ENCODE measurements at regions not wholly inside any gene's neighbourhood (a gene's known extent, or its start where the extent isn't known, plus 50 kb on each side); places are given as distances from the start of the nearest gene placed in this dataset.
"Not testable (repeated sequence)": the region's sequence is repeated elsewhere in the genome, so short reads cannot be mapped to it uniquely, and the experiment has no call there.

- Mint-ChIP-seq H3K4me1 (no peaks in the 10 kb centered on the region), H3K9me3 (no peaks in the 10 kb centered on the region), H3K36me3 (no peaks in the 10 kb centered on the region), H3K27me3 (peaks cover 14 to 32% of the 10 kb centered on the region in 2 donors), H3K4me3 (no peak overlapping the region), H3K27ac (no peak overlapping the region)
- DNase-seq (no peak), ATAC-seq (replicated peaks) (no peak)
Measured at GRCh38 chr1:29806646-29807319, 570.5 kb downstream of the PTPRU start.

- H3K36me3 Mint-ChIP-seq = no peaks in the 10 kb centered on the region
- H3K9me3 Mint-ChIP-seq = no peaks in the 10 kb centered on the region
- DNase-seq (no peak), ATAC-seq (replicated peaks) (no peak)
- no peak overlapping the region for H3K4me3 Mint-ChIP-seq
- peaks cover 14 to 32% of the 10 kb centered on the region in 2 donors for H3K27me3 Mint-ChIP-seq
- H3K27ac Mint-ChIP-seq = no peak overlapping the region
- H3K4me1 Mint-ChIP-seq = no peaks in the 10 kb centered on the region
Measured at GRCh38 chr1:29805896-29806160, 569.5 kb downstream of the PTPRU start.

GRCh38 chr1:29805122-29805895 lies 569.0 kb downstream of the PTPRU start:
- ATAC-seq (replicated peaks) (no peak), DNase-seq (no peak)
- Mint-ChIP-seq H3K4me1 (no peaks in the 10 kb centered on the region), H3K27me3 (peaks cover 14 to 32% of the 10 kb centered on the region in 2 donors), H3K36me3 (no peaks in the 10 kb centered on the region), H3K4me3 (no peak overlapping the region), H3K27ac (no peak overlapping the region), H3K9me3 (no peaks in the 10 kb centered on the region)

- no peak overlapping the region for H3K4me3 Mint-ChIP-seq
- DNase-seq (no peak), ATAC-seq (replicated peaks) (no peak)
- H3K9me3 Mint-ChIP-seq = no peaks in the 10 kb centered on the region
- H3K27ac Mint-ChIP-seq = no peak overlapping the region
- peaks cover 10 to 32% of the 10 kb centered on the region in 2 donors for H3K27me3 Mint-ChIP-seq
- no peaks in the 10 kb centered on the region for H3K4me1 Mint-ChIP-seq
- H3K36me3 Mint-ChIP-seq = no peaks in the 10 kb centered on the region
Measured at GRCh38 chr1:29804181-29804899, 568.0 kb downstream of the PTPRU start.

- H3K27ac Mint-ChIP-seq = no peak overlapping the region
- ATAC-seq (replicated peaks) (no peak), DNase-seq (no peak)
- no peaks in the 10 kb centered on the region for H3K4me1 Mint-ChIP-seq
- H3K9me3 Mint-ChIP-seq = no peaks in the 10 kb centered on the region
- no peak overlapping the region for H3K4me3 Mint-ChIP-seq
- no peaks in the 10 kb centered on the region for H3K36me3 Mint-ChIP-seq
- H3K27me3 Mint-ChIP-seq = peaks cover 5 to 26% of the 10 kb centered on the region in 2 donors
Measured at GRCh38 chr1:29803486-29803885, 567.2 kb downstream of the PTPRU start.

- ATAC-seq (replicated peaks) = no peak
- Mint-ChIP-seq H3K4me3 (no peak overlapping the region), H3K4me1 (no peaks in the 10 kb centered on the region), H3K9me3 (no peaks in the 10 kb centered on the region), H3K27me3 (peaks cover 5 to 26% of the 10 kb centered on the region in 2 donors), H3K27ac (no peak overlapping the region), H3K36me3 (no peaks in the 10 kb centered on the region)
- DNase-seq = no peak
Measured at GRCh38 chr1:29802181-29803068, 566.1 kb downstream of the PTPRU start.

GRCh38 chr1:29801561-29801973 lies 565.2 kb downstream of the PTPRU start:
- H3K4me3 Mint-ChIP-seq = no peak overlapping the region
- H3K27ac Mint-ChIP-seq = no peak overlapping the region
- no peak for ATAC-seq (replicated peaks)
- no peaks in the 10 kb centered on the region for H3K9me3 Mint-ChIP-seq
- H3K27me3 Mint-ChIP-seq = peaks cover 5 to 26% of the 10 kb centered on the region in 2 donors
- no peaks in the 10 kb centered on the region for H3K36me3 Mint-ChIP-seq
- no peaks in the 10 kb centered on the region for H3K4me1 Mint-ChIP-seq
- DNase-seq = no peak

- Mint-ChIP-seq H3K9me3 (peaks cover 0 to under 1% of the 10 kb centered on the region in 2 donors), H3K4me3 (no peak overlapping the region), H3K36me3 (no peaks in the 10 kb centered on the region), H3K27ac (no peak overlapping the region), H3K27me3 (peaks cover 5 to 26% of the 10 kb centered on the region in 2 donors), H3K4me1 (no peaks in the 10 kb centered on the region)
- ATAC-seq (replicated peaks) = no peak
- DNase-seq = no peak
Measured at GRCh38 chr1:29801003-29801402, 564.7 kb downstream of the PTPRU start.

- Mint-ChIP-seq H3K27me3 (peaks cover 5 to 26% of the 10 kb centered on the region in 2 donors), H3K27ac (no peak overlapping the region), H3K4me1 (no peaks in the 10 kb centered on the region), H3K9me3 (peaks cover 4% of the 10 kb centered on the region in 2 donors), H3K36me3 (no peaks in the 10 kb centered on the region), H3K4me3 (no peak overlapping the region)
- ATAC-seq (replicated peaks) (no peak), DNase-seq (no peak)
Measured at GRCh38 chr1:29800522-29800956, 564.2 kb downstream of the PTPRU start.

- no peak for ATAC-seq (replicated peaks)
- H3K27me3 Mint-ChIP-seq = peaks cover 5 to 26% of the 10 kb centered on the region in 2 donors
- no peak overlapping the region for H3K4me3 Mint-ChIP-seq
Measured at GRCh38 chr1:29800120-29800519, 563.8 kb downstream of the PTPRU start.

GRCh38 chr1:29798699-29799566 lies 562.6 kb downstream of the PTPRU start:
- Mint-ChIP-seq H3K4me3 (no peak overlapping the region), H3K27me3 (peaks cover 8 to 18% of the 10 kb centered on the region in 2 donors), H3K9me3 (peaks cover 7 to 11% of the 10 kb centered on the region in 2 donors), H3K4me1 (no peaks in the 10 kb centered on the region), H3K27ac (no peak overlapping the region), H3K36me3 (no peaks in the 10 kb centered on the region)
- no peak for DNase-seq
- no peak for ATAC-seq (replicated peaks)

More at GRCh38 chr1:29800120-29800519, 563.8 kb downstream of the PTPRU start:
- no peak for DNase-seq
- Mint-ChIP-seq H3K36me3 (no peaks in the 10 kb centered on the region), H3K27ac (no peak overlapping the region), H3K9me3 (peaks cover 5 to 7% of the 10 kb centered on the region in 2 donors), H3K4me1 (no peaks in the 10 kb centered on the region)

- not testable (repeated sequence) for DNase-seq; H3K27ac Mint-ChIP-seq; ATAC-seq (replicated peaks); H3K36me3 Mint-ChIP-seq; H3K27me3 Mint-ChIP-seq; H3K4me1 Mint-ChIP-seq; H3K4me3 Mint-ChIP-seq
- H3K9me3 Mint-ChIP-seq = peaks cover 7 to 11% of the 10 kb centered on the region in 2 donors
Measured at GRCh38 chr1:29797125-29797524, 560.8 kb downstream of the PTPRU start.

GRCh38 chr1:29795965-29796364 lies 559.6 kb downstream of the PTPRU start:
- not testable (repeated sequence) for H3K4me3 Mint-ChIP-seq; H3K36me3 Mint-ChIP-seq; H3K27ac Mint-ChIP-seq; DNase-seq; H3K27me3 Mint-ChIP-seq; H3K4me1 Mint-ChIP-seq; ATAC-seq (replicated peaks)
- peaks cover 7 to 11% of the 10 kb centered on the region in 2 donors for H3K9me3 Mint-ChIP-seq
